GM12878 (cell line): ENCODE measurements at regions not wholly inside any gene's neighbourhood (a gene's known extent, or its start where the extent isn't known, plus 50 kb on each side); places are given as distances from the start of the nearest gene placed in this dataset.

Source experiments
- ATAC-seq: fragments of 200-7000 bp; cut with Tn5 transposase; 3 replicates; pipeline ENCODE4 v1.9.1; 2020; ENCODE audit warnings: mild to moderate bottlenecking, moderate library complexity
- BruUV-seq: library from RNA; stranded (reverse); fragments of 400-500 nt; replicated peaks from 2 replicates; lab custom pipeline; 2021; lab: Mats Ljungman, UMichigan
- CTCF ChIA-PET: fragments of 300-600 bp; sonication (Branson Sonifier 250); formaldehyde crosslinking; extraction: SDS; loops from one replicate; lab custom pipeline; 2021; ENCODE audit warnings: inconsistent platforms; lab: Yijun Ruan, JAX
- POLR2A ChIA-PET: fragments of 350-600 bp; formaldehyde crosslinking; extraction: SDS; loops from one replicate; lab custom pipeline; 2021; ENCODE audit warnings: inconsistent platforms; lab: Charles Lee
- RAD21 ChIA-PET: fragments of 300-600 bp; sonication (Branson Sonifier 250); formaldehyde crosslinking; loops from one replicate; lab custom pipeline; 2023; ENCODE audit warnings: antibody characterized with exemption; ENCODE audit not compliant: unreplicated experiment; lab: Charles Lee
- SMC1A ChIA-PET: fragments of 300-600 bp; sonication (Branson Sonifier 250); formaldehyde crosslinking; loops from one replicate; lab custom pipeline; 2023; ENCODE audit not compliant: unreplicated experiment, uncharacterized antibody; lab: Charles Lee
- DNase-seq: peaks from one replicate; pipeline ENCODE4 v3.0.0-alpha.2; 2011; ENCODE audit warnings: low read depth, low spot score
- FAIRE-seq: peaks from 3 replicates; lab custom pipeline; 2011; peaks lifted over from hg19 to GRCh38; lab: Jason Lieb, UNC
- H2AFZ ChIP-seq: 2 replicates; pipeline ENCODE4 v1.6.0; 2011; ENCODE audit warnings: low read depth, low read length, control low read depth; ENCODE audit not compliant: control insufficient read depth
- H3K27ac ChIP-seq: 2 replicates; pipeline ENCODE4 v1.5.1; 2011; ENCODE audit warnings: control low read depth; ENCODE audit not compliant: control insufficient read depth, insufficient read depth
- H3K27me3 ChIP-seq, 2 experiments: replicated peaks in 1 of 2; 2 replicates each; pipeline versions ENCODE4 v1.6.0 to v1.6.1; 2011; ENCODE audit warnings: low read length in 1 of 2; ENCODE audit not compliant: control insufficient read depth in 2 of 2, insufficient read depth in 2 of 2
- H3K36me3 ChIP-seq, 2 experiments: 2 replicates each; pipeline ENCODE4 v1.5.1; 2011; ENCODE audit warnings: low read length in 1 of 2; ENCODE audit not compliant: control insufficient read depth in 2 of 2, insufficient read depth in 2 of 2
- H3K4me1 ChIP-seq: 2 replicates; pipeline ENCODE4 v1.6.1; 2011; ENCODE audit warnings: mild to moderate bottlenecking, low read length, moderate library complexity, mixed read lengths; ENCODE audit not compliant: control insufficient read depth, insufficient read depth
- H3K4me2 ChIP-seq: 2 replicates; pipeline ENCODE4 v1.6.0; 2011; ENCODE audit warnings: control low read depth; ENCODE audit not compliant: control insufficient read depth, insufficient read depth
- H3K4me3 ChIP-seq: fragments of 200-600 bp; sonication (generic); 2 replicates; pipeline ENCODE4 v1.5.1; 2016
- H3K79me2 ChIP-seq: 2 replicates; pipeline ENCODE4 v1.6.0; 2011; ENCODE audit warnings: low read length; ENCODE audit not compliant: control insufficient read depth, insufficient read depth
- H3K9ac ChIP-seq: 2 replicates; pipeline ENCODE4 v1.8.0; 2011; ENCODE audit warnings: low read length, control low read depth, mixed read lengths; ENCODE audit not compliant: control insufficient read depth, insufficient read depth
- H3K9me3 ChIP-seq: replicated peaks from 3 replicates; pipeline ENCODE4 v1.5.1; 2011; ENCODE audit warnings: mild to moderate bottlenecking, low read length; ENCODE audit not compliant: control insufficient read depth, insufficient read depth
- H4K20me1 ChIP-seq: 2 replicates; pipeline ENCODE4 v1.6.0; 2011; ENCODE audit not compliant: control insufficient read depth, insufficient read depth
- ATF7 ChIP-seq: fragments of 450-650 bp; IDR thresholded peaks from 2 replicates; pipeline ENCODE4 v1.6.1; 2016; ENCODE audit warnings: low read depth, mild to moderate bottlenecking
- BCL11A ChIP-seq: IDR thresholded peaks from 2 replicates; pipeline ENCODE4 v1.6.1; 2011; ENCODE audit warnings: low read depth, low read length
- DPF2 ChIP-seq: fragments of 450-650 bp; IDR thresholded peaks from 2 replicates; pipeline ENCODE4 v1.6.1; 2017; ENCODE audit warnings: mild to moderate bottlenecking
- ETV6 ChIP-seq, 2 experiments: fragments of 450-650 bp in 1 of 2; IDR thresholded peaks in 1 of 2; conservative IDR thresholded peaks in 1 of 2; 2 replicates each; pipeline ENCODE4 v1.6.1; 2014; ENCODE audit warnings: antibody characterized with exemption in 1 of 2, borderline replicate concordance in 1 of 2, low read depth in 1 of 2, mild to moderate bottlenecking in 1 of 2, moderate library complexity in 1 of 2
- FOXM1 ChIP-seq: IDR thresholded peaks from 2 replicates; pipeline ENCODE4 v1.6.1; 2012; ENCODE audit warnings: low read depth, mild to moderate bottlenecking, inconsistent platforms, low read length, moderate library complexity
- KAT2A ChIP-seq: conservative IDR thresholded peaks from 2 replicates; pipeline ENCODE4 v1.6.1; 2011; ENCODE audit warnings: low read depth, low read length; ENCODE audit not compliant: control insufficient read depth
- MEF2A ChIP-seq: IDR thresholded peaks from 2 replicates; pipeline ENCODE4 v1.6.1; 2011; ENCODE audit warnings: low read depth, mild to moderate bottlenecking, low read length, moderate library complexity; ENCODE audit not compliant: insufficient read depth
- MXI1 ChIP-seq: fragments of 150-350 bp; IDR thresholded peaks from 2 replicates; pipeline ENCODE4 v1.6.1; 2011; ENCODE audit warnings: low read depth, mild to moderate bottlenecking, inconsistent platforms, low read length, improper control_type of control experiment
- MYB ChIP-seq: fragments of 150-350 bp; IDR thresholded peaks from 2 replicates; pipeline ENCODE4 v1.6.1; 2014; ENCODE audit warnings: mild to moderate bottlenecking, low read depth, low read length, borderline replicate concordance
- MYC ChIP-seq: IDR thresholded peaks from 2 replicates; pipeline ENCODE4 v1.6.1; 2011; ENCODE audit warnings: mild to moderate bottlenecking, low read length, moderate library complexity, inconsistent platforms; ENCODE audit not compliant: insufficient read depth, insufficient replicate concordance, insufficient read length, severe bottlenecking
- POLR2A ChIP-seq: IDR thresholded peaks from 2 replicates; pipeline ENCODE4 v1.6.1; 2011; ENCODE audit warnings: low read depth, mild to moderate bottlenecking, low read length
- RB1 ChIP-seq: fragments of 450-650 bp; formaldehyde crosslinking; IDR thresholded peaks from 2 replicates; pipeline ENCODE4 v1.6.1; 2017; ENCODE audit warnings: mild to moderate bottlenecking, borderline replicate concordance
- STAT1 ChIP-seq: fragments of 450-650 bp; conservative IDR thresholded peaks from 2 replicates; pipeline ENCODE4 v1.6.1; 2014; ENCODE audit warnings: antibody characterized with exemption, mild to moderate bottlenecking
- ZNF207 ChIP-seq: fragments of 450-650 bp; IDR thresholded peaks from 2 replicates; pipeline ENCODE4 v1.6.1; 2014; ENCODE audit warnings: antibody characterized with exemption, mild to moderate bottlenecking, borderline replicate concordance
- ZNF622 ChIP-seq: fragments of 450-650 bp; IDR thresholded peaks from 2 replicates; pipeline ENCODE4 v1.6.1; 2017; ENCODE audit warnings: mild to moderate bottlenecking, inconsistent platforms
- WGBS: methylation state at CpG from one replicate; pipeline ENCODE4 v1.1.6; 2016; ENCODE audit warnings: low lambda C conversion rate; ENCODE audit not compliant: insufficient replicate concordance, insufficient coverage; ENCODE audit errors: missing lambda C conversion rate; 5-methylcytosine and 5-hydroxymethylcytosine counted together
- in situ Hi-C: fragments of 300-500 bp; cut with MboI; formaldehyde crosslinking; loops from 9 replicates; pipeline ENCODE4 v1.14.3; 2018; ENCODE audit warnings: mixed read lengths
- intact Hi-C: fragments of 100-400 bp; cut with micrococcal nuclease; formaldehyde crosslinking; loops from one replicate; pipeline ENCODE4 v1.14.2; 2022; ENCODE audit not compliant: unreplicated experiment
- TF ChIP-seq, protein P1 (sequence below): IDR thresholded peaks from 2 replicates; pipeline ENCODE4 v1.6.1; 2011; ENCODE audit warnings: low read depth, low read length, improper control_type of control experiment, borderline replicate concordance
- TF ChIP-seq, protein P2 (sequence below): fragments of 450-650 bp; IDR thresholded peaks from 2 replicates; pipeline ENCODE4 v1.6.1; 2018; ENCODE audit warnings: mild to moderate bottlenecking, low read depth, moderate library complexity; ENCODE audit not compliant: partially characterized antibody

DNA sequence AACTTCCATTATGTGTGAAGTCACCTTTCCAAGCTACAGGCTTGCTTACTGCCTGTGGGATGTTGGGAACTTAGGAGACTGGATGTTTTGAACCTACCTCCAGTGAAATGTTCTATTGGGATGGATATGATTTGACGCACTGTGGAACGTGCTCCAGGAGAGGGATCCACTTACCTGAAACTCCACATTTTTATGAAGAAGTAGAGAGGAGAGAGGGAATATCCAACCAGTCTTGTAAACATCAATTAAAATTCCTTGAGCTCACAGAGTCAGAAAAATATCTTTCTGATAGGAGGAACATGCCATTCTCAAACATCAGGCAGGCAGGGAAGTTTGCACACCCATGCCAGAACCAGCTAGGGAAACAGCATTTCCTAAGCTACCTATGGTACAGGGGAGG lies 91.1 kb upstream of the MAOA start:
- ATAC-seq, result no peak
- ChIA-PET POLR2A (no interaction called here), RAD21 (no interaction called here), CTCF (interaction anchor here (1.3 kb wide), 1 partner anchor 216 kb away, joined by 4 read pairs; no protein-coding TSS in a partner anchor), SMC1A (no interaction called here)
- Histone ChIP-seq H3K27ac (no peak overlapping the region), H4K20me1 (no peaks in the 10 kb centered on the region), H3K9ac (no peak overlapping the region), H2AFZ (no peak overlapping the region), H3K4me1 (no peaks in the 10 kb centered on the region), H3K36me3 (no peaks in the 10 kb centered on the region), H3K4me2 (no peak overlapping the region), H3K9me3 (no peaks in the 10 kb centered on the region), H3K27me3 (no peaks in the 10 kb centered on the region), H3K79me2 (no peaks in the 10 kb centered on the region), H3K4me3 (no peak overlapping the region)
- DNase-seq, result no peak
- BruUV-seq, result no TSS peak
- FAIRE-seq, result no peak
- WGBS, result 50% methylated on average over 2 of the region's 2 CpGs
- intact Hi-C loops (no loop called here), in situ Hi-C loops (loop anchor here (5.0 kb wide), 2 partner anchors 187 to 1768 kb away; no protein-coding TSS in a partner anchor)
- TF ChIP-seq ATF7 (no peak), KAT2A (no peak), MEF2A (no peak), DPF2 (no peak), FOXM1 (no peak), ZNF622 (no peak), POLR2A (no peak), BCL11A (no peak)

DNA sequence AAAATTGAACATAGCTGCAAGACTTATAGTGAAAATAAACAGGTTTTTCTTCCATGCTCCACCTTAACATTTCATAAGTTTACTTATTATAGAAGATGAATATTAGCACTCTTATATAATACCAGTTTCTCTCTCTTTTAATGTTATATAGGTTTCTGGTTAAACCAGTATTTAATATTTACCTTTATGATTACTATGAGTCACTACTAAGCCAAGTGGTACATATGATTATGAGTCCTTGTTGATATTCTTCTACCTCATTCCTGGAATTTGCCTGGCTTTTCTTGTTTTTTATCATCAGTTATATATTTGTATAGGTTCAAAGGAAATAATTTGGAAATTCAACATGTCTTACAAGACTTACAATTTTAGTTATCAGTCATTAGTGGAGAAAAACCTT lies 89.9 kb upstream of the MAOA start:
- Histone ChIP-seq H3K27ac (no peak overlapping the region), H3K9me3 (no peaks in the 10 kb centered on the region), H3K9ac (no peak overlapping the region), H4K20me1 (no peaks in the 10 kb centered on the region), H2AFZ (no peak overlapping the region), H3K4me1 (no peaks in the 10 kb centered on the region), H3K4me3 (no peak overlapping the region), H3K36me3 (no peaks in the 10 kb centered on the region), H3K4me2 (no peak overlapping the region), H3K79me2 (no peaks in the 10 kb centered on the region), H3K27me3 (no peaks in the 10 kb centered on the region)
- CTCF ChIA-PET, result interaction anchor here (0.6 kb wide), 1 partner anchor 14 kb away, joined by 3 read pairs; no protein-coding TSS in a partner anchor
- SMC1A ChIA-PET, result no interaction called here
- in situ Hi-C loops, result no loop called here
- no TSS peak for BruUV-seq
- no peak for FAIRE-seq
- no peak for ATAC-seq
- RAD21 ChIA-PET, result no interaction called here
- POLR2A ChIA-PET, result no interaction called here
- no peak for DNase-seq
- intact Hi-C loops, result no loop called here
- TF ChIP-seq STAT1 (no peak), ZNF207 (no peak), RB1 (no peak), MYB (no peak), MXI1 (no peak), MYC (no peak), ETV6 (conservative IDR thresholded peaks at IDR 0.05 in 1 of 2, IDR thresholded peaks at IDR 0.05 in 1 of 2; ENCODE audit: borderline replicate concordance in 1 of 2, low read depth in 1 of 2) (no peak)
- TF ChIP-seq, protein P1, sequence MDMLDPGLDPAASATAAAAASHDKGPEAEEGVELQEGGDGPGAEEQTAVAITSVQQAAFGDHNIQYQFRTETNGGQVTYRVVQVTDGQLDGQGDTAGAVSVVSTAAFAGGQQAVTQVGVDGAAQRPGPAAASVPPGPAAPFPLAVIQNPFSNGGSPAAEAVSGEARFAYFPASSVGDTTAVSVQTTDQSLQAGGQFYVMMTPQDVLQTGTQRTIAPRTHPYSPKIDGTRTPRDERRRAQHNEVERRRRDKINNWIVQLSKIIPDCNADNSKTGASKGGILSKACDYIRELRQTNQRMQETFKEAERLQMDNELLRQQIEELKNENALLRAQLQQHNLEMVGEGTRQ, result no peak
- TF ChIP-seq, protein P2, sequence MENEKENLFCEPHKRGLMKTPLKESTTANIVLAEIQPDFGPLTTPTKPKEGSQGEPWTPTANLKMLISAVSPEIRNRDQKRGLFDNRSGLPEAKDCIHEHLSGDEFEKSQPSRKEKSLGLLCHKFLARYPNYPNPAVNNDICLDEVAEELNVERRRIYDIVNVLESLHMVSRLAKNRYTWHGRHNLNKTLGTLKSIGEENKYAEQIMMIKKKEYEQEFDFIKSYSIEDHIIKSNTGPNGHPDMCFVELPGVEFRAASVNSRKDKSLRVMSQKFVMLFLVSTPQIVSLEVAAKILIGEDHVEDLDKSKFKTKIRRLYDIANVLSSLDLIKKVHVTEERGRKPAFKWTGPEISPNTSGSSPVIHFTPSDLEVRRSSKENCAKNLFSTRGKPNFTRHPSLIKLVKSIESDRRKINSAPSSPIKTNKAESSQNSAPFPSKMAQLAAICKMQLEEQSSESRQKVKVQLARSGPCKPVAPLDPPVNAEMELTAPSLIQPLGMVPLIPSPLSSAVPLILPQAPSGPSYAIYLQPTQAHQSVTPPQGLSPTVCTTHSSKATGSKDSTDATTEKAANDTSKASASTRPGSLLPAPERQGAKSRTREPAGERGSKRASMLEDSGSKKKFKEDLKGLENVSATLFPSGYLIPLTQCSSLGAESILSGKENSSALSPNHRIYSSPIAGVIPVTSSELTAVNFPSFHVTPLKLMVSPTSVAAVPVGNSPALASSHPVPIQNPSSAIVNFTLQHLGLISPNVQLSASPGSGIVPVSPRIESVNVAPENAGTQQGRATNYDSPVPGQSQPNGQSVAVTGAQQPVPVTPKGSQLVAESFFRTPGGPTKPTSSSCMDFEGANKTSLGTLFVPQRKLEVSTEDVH, result no peak
